ENCODE measurements at regions not wholly inside any gene's neighbourhood (a gene's known extent, or its start where the extent isn't known, plus 50 kb on each side); places are given as distances from the start of the nearest gene placed in this dataset.

- Mint-ChIP-seq H3K27ac (no peak overlapping the region), H3K4me3 (no peak overlapping the region), H3K36me3 (ENCODE audit: low read depth) (no peaks in the 10 kb centered on the region), H3K4me1 (ENCODE audit: low read depth) (no peaks in the 10 kb centered on the region), H3K27me3 (ENCODE audit: insufficient read depth) (no peaks in the 10 kb centered on the region), H3K9me3 (no peaks in the 10 kb centered on the region)
- intact Hi-C loops (cut with micrococcal nuclease): no loop called here
- DNase-seq (ENCODE audit: low spot score): no peak
Measured at GRCh38 chr7:46026741-46027140, 105.7 kb upstream of the IGFBP3 start.

DNA sequence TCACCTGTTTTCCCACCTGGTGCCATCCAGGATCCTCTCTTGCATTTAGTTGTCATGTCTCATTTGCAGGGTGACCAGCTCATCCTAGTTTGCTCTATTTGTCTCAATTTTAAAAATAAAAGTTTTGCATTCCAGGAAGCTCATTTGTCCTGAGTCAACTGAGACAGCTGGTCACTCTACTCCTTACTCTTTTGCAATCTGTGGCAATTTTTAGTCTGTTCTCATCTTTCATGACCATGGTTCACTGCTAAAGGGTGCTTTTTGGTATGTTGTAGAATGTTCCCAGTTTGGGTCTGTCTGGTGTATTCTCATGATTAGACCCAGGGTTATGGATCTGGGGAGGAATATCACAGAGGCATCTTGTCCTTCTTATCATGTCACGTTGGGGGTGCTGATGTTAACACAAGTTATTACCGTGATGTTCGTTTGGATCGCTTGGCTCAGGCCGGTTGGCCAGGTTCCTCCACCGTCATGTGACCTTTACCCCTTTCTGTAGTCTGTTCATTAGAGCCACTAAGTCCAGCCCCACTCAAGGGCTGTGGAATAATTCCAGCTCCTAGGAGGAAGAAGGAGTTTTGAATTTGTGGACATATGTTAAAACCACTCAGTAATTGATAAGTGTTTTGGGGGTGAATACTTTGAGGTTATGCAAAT lies 103.3 kb upstream of the IGFBP3 start:
- no peak for DNase-seq (ENCODE audit: low spot score)
- Mint-ChIP-seq H3K9me3 (no peaks in the 10 kb centered on the region), H3K4me1 (ENCODE audit: low read depth) (no peaks in the 10 kb centered on the region), H3K4me3 (no peak overlapping the region), H3K27ac (no peak overlapping the region), H3K27me3 (ENCODE audit: insufficient read depth) (no peaks in the 10 kb centered on the region), H3K36me3 (ENCODE audit: low read depth) (no peaks in the 10 kb centered on the region)
- intact Hi-C loops (cut with micrococcal nuclease): no loop called here

DNA sequence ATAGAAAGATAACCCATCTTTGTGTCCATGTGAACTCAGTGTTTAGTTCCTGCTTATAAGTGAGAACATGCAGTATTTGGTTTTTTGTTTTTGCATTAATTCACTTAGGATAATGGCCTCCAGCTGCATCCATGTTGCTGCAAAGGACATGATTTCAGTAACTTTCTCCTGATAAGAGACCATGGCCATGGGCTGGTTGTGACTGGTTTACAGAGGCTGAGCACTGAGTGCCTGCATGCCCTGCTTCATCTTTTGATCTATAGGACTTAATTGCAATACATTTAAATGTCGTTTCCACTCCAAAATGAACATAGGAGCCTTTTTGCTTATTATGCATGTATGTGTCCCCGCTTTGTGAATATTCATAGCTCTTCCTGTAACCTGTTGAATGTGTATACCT lies 101.3 kb upstream of the IGFBP3 start:
- no peaks in the 10 kb centered on the region for H3K9me3 Mint-ChIP-seq
- peaks cover 3% of the 10 kb centered on the region for H3K27me3 Mint-ChIP-seq (ENCODE audit: insufficient read depth)
- no peaks in the 10 kb centered on the region for H3K4me1 Mint-ChIP-seq (ENCODE audit: low read depth)
- H3K36me3 Mint-ChIP-seq (ENCODE audit: low read depth): no peaks in the 10 kb centered on the region
- no peak overlapping the region for H3K4me3 Mint-ChIP-seq
- no peak for DNase-seq (ENCODE audit: low spot score)
- H3K27ac Mint-ChIP-seq: no peak overlapping the region
- intact Hi-C loops (cut with micrococcal nuclease): no loop called here

DNA sequence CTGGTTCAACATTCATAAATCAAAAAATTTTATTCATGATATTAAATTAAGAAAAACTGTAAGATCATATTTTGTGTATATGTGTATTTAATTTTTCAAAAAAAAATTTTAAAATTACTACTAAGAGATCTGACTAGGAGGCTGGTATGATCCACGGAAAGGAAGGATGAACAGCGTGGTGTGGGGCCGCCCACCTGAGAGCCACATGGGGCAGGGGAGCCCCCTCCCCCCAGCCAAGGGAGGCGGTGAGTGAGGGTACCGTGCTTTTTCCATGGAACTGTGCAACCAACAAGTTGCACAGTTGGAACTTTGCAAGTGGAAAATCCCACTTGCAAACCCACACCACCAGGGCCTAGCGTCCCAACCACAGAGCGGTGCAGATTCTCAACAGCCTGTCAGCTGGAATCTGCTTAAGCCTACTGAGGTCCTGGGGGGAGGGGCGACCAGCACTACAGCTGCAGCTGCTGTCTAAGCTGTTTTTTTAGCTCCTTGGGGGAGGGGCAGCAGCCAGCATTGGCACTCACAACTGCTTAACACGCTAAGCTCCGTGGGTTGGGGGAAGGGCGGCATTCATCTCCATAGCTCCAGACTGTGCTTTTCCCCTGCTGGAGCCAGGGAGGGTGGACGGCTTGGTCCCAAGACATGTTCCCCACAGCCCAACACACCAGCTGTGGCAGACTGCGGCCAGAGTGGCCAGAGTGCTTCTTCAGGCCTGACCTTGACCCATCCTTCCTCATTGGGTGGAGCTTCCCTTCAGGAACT lies 94.2 kb upstream of the IGFBP3 start:
- intact Hi-C loops (cut with micrococcal nuclease): no loop called here
- Mint-ChIP-seq H3K4me1 (ENCODE audit: low read depth) (no peaks in the 10 kb centered on the region), H3K4me3 (no peak overlapping the region), H3K9me3 (no peaks in the 10 kb centered on the region), H3K27ac (no peak overlapping the region), H3K36me3 (ENCODE audit: low read depth) (no peaks in the 10 kb centered on the region), H3K27me3 (ENCODE audit: insufficient read depth) (peaks cover 4% of the 10 kb centered on the region)
- DNase-seq (ENCODE audit: low spot score): no peak

DNA sequence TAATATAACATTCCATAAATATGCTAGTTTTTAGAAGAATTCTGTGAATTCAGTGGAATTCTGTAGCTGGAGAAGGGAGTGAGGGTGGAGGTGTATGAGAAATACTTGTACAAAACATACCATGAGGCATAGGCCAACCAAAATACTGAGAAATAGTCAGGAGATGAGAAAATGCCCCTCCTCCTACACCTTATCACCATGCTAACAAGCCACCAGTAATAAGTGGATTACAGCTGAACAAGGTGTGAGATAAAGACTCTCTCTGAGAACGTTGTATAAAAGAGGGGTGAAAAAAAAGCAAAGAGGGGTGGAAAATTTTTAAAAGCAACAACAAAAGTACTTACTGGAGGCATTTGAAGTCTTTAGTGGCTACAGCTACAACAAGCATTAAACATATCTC lies 90.4 kb upstream of the IGFBP3 start:
- no peak overlapping the region for H3K4me3 Mint-ChIP-seq
- intact Hi-C loops (cut with micrococcal nuclease): no loop called here
- H3K9me3 Mint-ChIP-seq: no peaks in the 10 kb centered on the region
- DNase-seq (ENCODE audit: low spot score): no peak
- H3K27ac Mint-ChIP-seq: no peak overlapping the region
- no peaks in the 10 kb centered on the region for H3K36me3 Mint-ChIP-seq (ENCODE audit: low read depth)
- H3K4me1 Mint-ChIP-seq (ENCODE audit: low read depth): no peaks in the 10 kb centered on the region
- H3K27me3 Mint-ChIP-seq (ENCODE audit: insufficient read depth): peaks cover 2% of the 10 kb centered on the region

DNA sequence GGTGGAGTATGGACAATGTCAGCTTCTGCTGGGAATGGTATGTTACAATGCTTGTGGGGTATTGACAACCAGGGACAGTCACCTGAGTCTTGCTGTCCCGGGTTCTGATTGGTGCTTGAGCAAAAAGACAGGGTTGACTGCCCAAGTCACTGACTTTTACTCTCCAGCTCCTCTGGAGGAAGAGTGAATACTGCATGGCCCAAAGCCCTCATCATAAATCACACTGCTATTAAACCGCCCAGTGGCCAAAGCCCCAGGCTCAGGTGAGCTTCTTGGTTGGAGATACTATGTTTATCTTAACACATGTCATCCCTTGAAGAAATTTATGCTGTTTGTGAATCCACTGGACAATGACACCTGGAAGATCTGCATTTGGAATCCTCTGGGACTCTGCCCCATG lies 90.0 kb upstream of the IGFBP3 start:
- DNase-seq (ENCODE audit: low spot score): no peak
- intact Hi-C loops (cut with micrococcal nuclease): no loop called here
- no peak overlapping the region for H3K27ac Mint-ChIP-seq
- no peaks in the 10 kb centered on the region for H3K36me3 Mint-ChIP-seq (ENCODE audit: low read depth)
- no peaks in the 10 kb centered on the region for H3K9me3 Mint-ChIP-seq
- peaks cover 2% of the 10 kb centered on the region for H3K27me3 Mint-ChIP-seq (ENCODE audit: insufficient read depth)
- H3K4me3 Mint-ChIP-seq: no peak overlapping the region
- H3K4me1 Mint-ChIP-seq (ENCODE audit: low read depth): no peaks in the 10 kb centered on the region

GRCh38 chr7:46009211-46009610 lies 88.1 kb upstream of the IGFBP3 start:
- Mint-ChIP-seq H3K4me3 (no peak overlapping the region), H3K4me1 (ENCODE audit: low read depth) (no peaks in the 10 kb centered on the region), H3K27ac (no peak overlapping the region), H3K27me3 (ENCODE audit: insufficient read depth) (peaks cover 2% of the 10 kb centered on the region), H3K36me3 (ENCODE audit: low read depth) (no peaks in the 10 kb centered on the region), H3K9me3 (no peaks in the 10 kb centered on the region)
- DNase-seq (ENCODE audit: low spot score): no peak
- intact Hi-C loops (cut with micrococcal nuclease): no loop called here

- no peak overlapping the region for H3K4me3 Mint-ChIP-seq
- H3K27ac Mint-ChIP-seq: no peak overlapping the region
- H3K27me3 Mint-ChIP-seq (ENCODE audit: insufficient read depth): peaks cover 2% of the 10 kb centered on the region
- no peaks in the 10 kb centered on the region for H3K4me1 Mint-ChIP-seq (ENCODE audit: low read depth)
- no peaks in the 10 kb centered on the region for H3K36me3 Mint-ChIP-seq (ENCODE audit: low read depth)
- intact Hi-C loops (cut with micrococcal nuclease): no loop called here
- no peak for DNase-seq (ENCODE audit: low spot score)
- H3K9me3 Mint-ChIP-seq: no peaks in the 10 kb centered on the region
Measured at GRCh38 chr7:46007990-46008643, 87.0 kb upstream of the IGFBP3 start.

GRCh38 chr7:46007194-46007593 lies 86.1 kb upstream of the IGFBP3 start:
- DNase-seq (ENCODE audit: low spot score): no peak
- H3K9me3 Mint-ChIP-seq: no peaks in the 10 kb centered on the region
- H3K36me3 Mint-ChIP-seq (ENCODE audit: low read depth): no peaks in the 10 kb centered on the region
- H3K27ac Mint-ChIP-seq: no peak overlapping the region
- peaks cover 3% of the 10 kb centered on the region for H3K27me3 Mint-ChIP-seq (ENCODE audit: insufficient read depth)
- no peak overlapping the region for H3K4me3 Mint-ChIP-seq
- intact Hi-C loops (cut with micrococcal nuclease): no loop called here
- H3K4me1 Mint-ChIP-seq (ENCODE audit: low read depth): no peaks in the 10 kb centered on the region

GRCh38 chr7:46006723-46007122 lies 85.7 kb upstream of the IGFBP3 start:
- no peak overlapping the region for H3K4me3 Mint-ChIP-seq
- H3K9me3 Mint-ChIP-seq: no peaks in the 10 kb centered on the region
- peaks cover 2% of the 10 kb centered on the region for H3K27me3 Mint-ChIP-seq (ENCODE audit: insufficient read depth)
- intact Hi-C loops (cut with micrococcal nuclease): no loop called here
- no peak for DNase-seq (ENCODE audit: low spot score)
- no peaks in the 10 kb centered on the region for H3K4me1 Mint-ChIP-seq (ENCODE audit: low read depth)
- H3K36me3 Mint-ChIP-seq (ENCODE audit: low read depth): no peaks in the 10 kb centered on the region
- H3K27ac Mint-ChIP-seq: no peak overlapping the region

DNA sequence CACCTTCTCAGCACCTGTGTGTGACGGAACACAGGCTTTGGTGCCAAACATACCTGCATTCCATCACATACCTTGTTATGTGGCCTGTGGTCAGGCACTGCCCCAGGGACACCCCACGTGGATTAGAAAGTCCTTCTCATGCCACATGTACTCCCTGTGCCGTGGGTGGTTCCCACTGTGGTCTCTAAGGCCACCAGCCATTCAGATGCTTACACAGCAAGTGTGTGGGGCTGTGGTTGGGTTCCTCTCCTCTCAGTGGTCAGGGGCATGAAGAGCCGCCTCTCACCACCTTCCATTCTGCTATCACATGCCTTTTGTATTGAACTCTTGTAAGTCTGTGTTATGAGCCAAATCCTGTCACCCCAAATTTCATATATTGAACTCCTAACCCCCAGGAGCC lies 85.1 kb upstream of the IGFBP3 start:
- H3K4me1 Mint-ChIP-seq (ENCODE audit: low read depth): no peaks in the 10 kb centered on the region
- no peaks in the 10 kb centered on the region for H3K36me3 Mint-ChIP-seq (ENCODE audit: low read depth)
- H3K9me3 Mint-ChIP-seq: no peaks in the 10 kb centered on the region
- peaks cover 2% of the 10 kb centered on the region for H3K27me3 Mint-ChIP-seq (ENCODE audit: insufficient read depth)
- DNase-seq (ENCODE audit: low spot score): no peak
- intact Hi-C loops (cut with micrococcal nuclease): no loop called here
- no peak overlapping the region for H3K4me3 Mint-ChIP-seq
- H3K27ac Mint-ChIP-seq: no peak overlapping the region

DNA sequence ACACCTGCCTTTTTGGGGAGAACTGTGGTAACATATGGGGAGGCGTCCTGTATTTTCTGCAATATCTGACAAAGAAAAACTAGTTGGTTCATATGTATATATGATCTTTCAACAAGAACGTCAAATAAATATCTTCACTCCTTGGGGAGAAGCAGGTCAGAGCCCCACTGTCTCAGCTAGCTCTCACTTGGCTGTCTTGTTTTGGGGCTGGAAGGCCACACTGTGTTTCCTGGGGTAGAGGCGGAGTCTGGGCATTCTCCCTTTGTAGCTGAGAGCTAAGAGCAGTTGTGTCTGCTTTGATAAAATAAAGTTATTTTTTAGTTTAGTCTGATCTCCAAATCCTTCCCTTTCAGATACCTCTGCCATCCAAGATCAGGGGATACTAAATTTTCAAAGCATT lies 83.9 kb upstream of the IGFBP3 start:
- DNase-seq (ENCODE audit: low spot score): no peak
- Mint-ChIP-seq H3K4me1 (ENCODE audit: low read depth) (no peaks in the 10 kb centered on the region), H3K9me3 (no peaks in the 10 kb centered on the region), H3K27me3 (ENCODE audit: insufficient read depth) (peaks cover 2% of the 10 kb centered on the region), H3K4me3 (no peak overlapping the region), H3K36me3 (ENCODE audit: low read depth) (no peaks in the 10 kb centered on the region), H3K27ac (no peak overlapping the region)
- intact Hi-C loops (cut with micrococcal nuclease): no loop called here
